Stimulated activated CD8-positive, alpha-beta memory T cell treated with anti-CD3 and anti-CD28 coated beads, Interleukin-12 subunit alpha, Interleukin-12 subunit beta, amount 100 ng/mL, for 1 hour (primary cell): ENCODE measurements at regions not wholly inside any gene's neighbourhood (a gene's known extent, or its start where the extent isn't known, plus 50 kb on each side); places are given as distances from the start of the nearest gene placed in this dataset.

Experiments used
- DNase-seq: peaks from one replicate; pipeline ENCODE4 v3.0.0-alpha.2; 2020; ENCODE audit warnings: low read depth

DNA sequence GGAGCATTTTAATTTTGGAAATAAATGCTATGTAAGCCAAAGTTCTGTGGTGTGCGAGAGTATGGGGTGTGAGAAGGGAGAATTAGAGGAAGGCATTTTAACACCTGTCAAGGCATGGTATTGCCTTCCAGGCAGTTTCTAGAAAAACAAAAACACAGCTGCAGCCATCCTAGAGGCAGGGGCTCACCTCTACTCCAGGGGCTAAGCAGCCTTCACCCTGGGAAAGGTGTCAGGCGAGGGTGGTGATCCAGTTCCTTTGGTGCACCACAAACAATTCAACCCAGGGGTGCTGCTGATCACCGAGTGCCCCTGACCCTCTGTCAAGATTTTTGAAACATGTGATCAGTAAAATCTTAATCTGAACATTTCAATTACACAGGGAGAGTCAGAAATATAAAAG is 59.2 kb upstream of the GPR26 start:
- DNase-seq = no peak

GRCh38 chr10:123607386-123607785 is 58.8 kb upstream of the GPR26 start:
- no peak for DNase-seq

DNA sequence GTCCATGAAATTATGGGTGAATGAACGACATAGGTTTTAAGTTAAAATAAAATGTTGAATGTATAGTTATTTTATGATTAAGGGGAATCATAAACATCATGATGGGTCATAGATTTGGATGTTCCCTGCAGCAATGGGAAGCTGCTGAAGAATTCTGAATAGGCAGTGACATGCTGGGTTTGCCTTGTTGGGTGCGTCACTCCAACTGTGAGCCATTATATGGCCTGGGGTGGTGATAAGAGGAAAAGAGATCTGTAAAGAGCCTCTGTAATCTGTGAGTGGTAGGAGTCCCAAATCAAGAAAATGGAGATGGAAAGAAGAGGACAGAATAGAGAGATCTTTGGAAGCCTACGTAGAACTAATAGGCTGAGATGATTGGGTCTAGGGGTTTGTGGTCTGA is 58.1 kb upstream of the GPR26 start:
- no peak for DNase-seq

DNA sequence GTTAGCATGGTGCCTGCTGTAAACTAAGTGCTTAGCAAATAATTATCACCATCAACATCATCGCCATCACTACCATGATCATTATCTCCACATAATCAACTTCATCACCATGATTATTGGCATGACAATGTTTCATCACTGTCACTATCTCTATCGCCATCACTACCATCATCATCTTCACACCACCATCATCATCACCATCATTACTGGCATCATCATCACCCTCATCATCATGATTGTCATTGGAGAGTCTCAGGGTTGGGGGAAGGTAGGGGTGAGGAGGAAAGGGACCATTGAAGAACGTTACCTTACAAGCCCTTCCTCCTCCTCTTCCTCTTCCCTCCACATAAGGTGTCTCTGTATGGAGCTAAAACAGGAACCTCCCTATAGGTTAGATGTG is 54.9 kb upstream of the GPR26 start:
- no peak for DNase-seq

- DNase-seq = no peak
Observed at GRCh38 chr10:123611876-123612275, 54.3 kb upstream of the GPR26 start.

DNA sequence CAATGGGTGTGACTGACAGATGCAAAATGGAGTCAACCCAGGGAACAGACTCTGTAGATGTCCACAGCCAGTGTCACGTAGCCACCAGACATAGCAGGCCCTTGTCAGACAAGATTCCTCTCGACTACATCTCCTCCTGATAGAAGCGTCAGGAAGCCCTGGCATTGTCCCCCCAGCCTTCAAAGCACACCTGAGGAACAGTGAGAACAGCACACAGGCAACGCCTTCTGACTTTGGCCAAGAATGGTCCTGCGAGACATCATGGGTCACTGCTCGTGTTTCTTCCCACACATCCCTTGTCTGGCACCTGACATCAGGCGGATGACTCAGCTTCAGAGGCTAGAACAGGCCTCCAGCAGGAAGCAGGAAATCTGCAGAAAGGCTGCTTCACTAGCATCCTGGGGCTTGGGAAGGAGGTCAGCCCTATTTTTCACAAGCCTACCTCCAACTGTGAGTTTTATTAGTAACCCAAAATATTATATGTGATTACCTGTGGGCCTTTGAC is 52.8 kb upstream of the GPR26 start:
- no peak for DNase-seq

- peak; percentile 7 for DNase-seq
Observed at GRCh38 chr10:123614888-123615287, 51.3 kb upstream of the GPR26 start.
